ENCODE measurements at regions not wholly inside any gene's neighbourhood (a gene's known extent, or its start where the extent isn't known, plus 50 kb on each side); places are given as distances from the start of the nearest gene placed in this dataset.
"Not testable (repeated sequence)": the region's sequence is repeated elsewhere in the genome, so short reads cannot be mapped to it uniquely, and the experiment has no call there.

GRCh38 chr2:212912445-212913103 is 238.8 kb downstream of the IKZF2 start:
- no peak for DNase-seq

- no peak for DNase-seq
Observed at GRCh38 chr2:212911011-212911410, 240.4 kb downstream of the IKZF2 start.

- DNase-seq, result no peak
Observed at GRCh38 chr2:212908682-212909435, 242.6 kb downstream of the IKZF2 start.

GRCh38 chr2:212908031-212908430 is 243.4 kb downstream of the IKZF2 start:
- no peak for DNase-seq

- DNase-seq, result no peak
Observed at GRCh38 chr2:212906620-212907019, 244.8 kb downstream of the IKZF2 start.

- DNase-seq, result no peak
Observed at GRCh38 chr2:212905640-212906201, 245.7 kb downstream of the IKZF2 start.

GRCh38 chr2:212904646-212905045 is 246.8 kb downstream of the IKZF2 start:
- no peak for DNase-seq

GRCh38 chr2:212903413-212903812 is 248.0 kb downstream of the IKZF2 start:
- no peak for DNase-seq

- DNase-seq, result no peak
Observed at GRCh38 chr2:212902421-212902820, 249.0 kb downstream of the IKZF2 start.

- DNase-seq, result no peak
Observed at GRCh38 chr2:212901604-212902275, 249.7 kb downstream of the IKZF2 start.

GRCh38 chr2:212900715-212901114 is 250.7 kb downstream of the IKZF2 start:
- no peak for DNase-seq

GRCh38 chr2:212898011-212898410 is 253.4 kb downstream of the IKZF2 start:
- no peak for DNase-seq

GRCh38 chr2:212897296-212897695 is 254.1 kb downstream of the IKZF2 start:
- no peak for DNase-seq

- no peak for DNase-seq
Observed at GRCh38 chr2:212894026-212894425, 257.4 kb downstream of the IKZF2 start.

- DNase-seq, result no peak
Observed at GRCh38 chr2:212893216-212893615, 258.2 kb downstream of the IKZF2 start.

- DNase-seq, result no peak
Observed at GRCh38 chr2:212892193-212892592, 259.2 kb downstream of the IKZF2 start.

GRCh38 chr2:212891580-212891979 is 259.8 kb downstream of the IKZF2 start:
- DNase-seq, result no peak

GRCh38 chr2:212882626-212883025 is 268.8 kb downstream of the IKZF2 start:
- no peak for DNase-seq

GRCh38 chr2:212876556-212876955 is 274.9 kb downstream of the IKZF2 start:
- DNase-seq, result not testable (repeated sequence)

- DNase-seq, result not testable (repeated sequence)
Observed at GRCh38 chr2:212875950-212876349, 275.5 kb downstream of the IKZF2 start.

- no peak for DNase-seq
Observed at GRCh38 chr2:212873256-212873655, 278.2 kb downstream of the IKZF2 start.

- no peak for DNase-seq
Observed at GRCh38 chr2:212871597-212871996, 279.8 kb downstream of the IKZF2 start.

GRCh38 chr2:212864186-212864585 is 287.2 kb downstream of the IKZF2 start:
- DNase-seq, result no peak

- DNase-seq, result no peak
Observed at GRCh38 chr2:212863185-212863588, 288.2 kb downstream of the IKZF2 start.

Measured in DMS79 treated with DMSO at 0.1 percent for 48 hours (cell line).